ENCODE measurements at regions not wholly inside any gene's neighbourhood (a gene's known extent, or its start where the extent isn't known, plus 50 kb on each side); places are given as distances from the start of the nearest gene placed in this dataset.
"Not testable (repeated sequence)": the region's sequence is repeated elsewhere in the genome, so short reads cannot be mapped to it uniquely, and the experiment has no call there.

DNA sequence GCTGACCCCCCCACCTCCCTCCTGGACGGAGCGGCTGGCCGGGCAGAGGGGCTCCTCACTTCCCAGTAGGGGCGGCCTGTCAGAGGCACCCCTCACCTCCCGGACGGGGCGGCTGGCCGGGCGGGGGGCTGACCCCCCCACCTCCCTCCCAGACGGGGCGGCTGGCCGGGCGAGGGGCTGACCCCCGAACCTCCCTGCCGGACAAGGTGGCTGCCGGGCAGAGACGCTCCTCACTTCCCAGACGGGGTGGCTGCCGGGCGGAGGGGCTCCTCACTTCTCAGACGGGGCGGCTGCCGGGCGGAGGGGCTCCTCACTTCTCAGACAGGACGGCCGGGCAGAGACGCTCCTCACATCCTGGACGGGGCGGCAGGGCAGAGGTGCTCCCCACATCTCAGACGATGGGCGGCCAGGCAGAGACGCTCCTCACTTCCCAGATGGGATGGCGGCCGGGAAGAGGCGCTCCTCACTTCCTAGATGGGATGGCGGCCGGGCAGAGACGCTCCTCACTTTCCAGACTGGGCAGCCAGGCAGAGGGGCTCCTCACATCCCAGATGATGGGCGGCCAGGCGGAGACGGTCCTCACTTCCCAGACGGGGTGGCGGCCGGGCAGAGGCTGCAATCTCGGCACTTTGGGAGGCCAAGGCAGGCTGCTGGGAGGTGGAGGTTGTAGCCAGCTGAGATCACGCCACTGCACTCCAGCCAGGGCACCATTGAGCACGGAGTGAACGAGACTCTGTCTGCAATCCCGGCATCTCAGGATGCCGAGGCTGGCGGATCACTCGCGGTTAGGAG is 66.2 kb upstream of the PAPPA2 start:
- H3K9ac ChIP-seq (ENCODE audit: low read depth, low read length); ATAC-seq (ENCODE audit: insufficient read depth, low read depth); H3K27ac ChIP-seq (ENCODE audit: low read length); H3K4me3 ChIP-seq (ENCODE audit: low read depth in 1 of 2, low read length in 2 of 2); H3K36me3 ChIP-seq (ENCODE audit: insufficient read depth, low read length); H3K4me1 ChIP-seq (ENCODE audit: insufficient read depth, low read length); H2AFZ ChIP-seq (ENCODE audit: low read depth, low read length); H4K20me1 ChIP-seq (ENCODE audit: insufficient read depth, low read length); H3K4me2 ChIP-seq (ENCODE audit: insufficient read depth, low read length); H3K9me3 ChIP-seq (ENCODE audit: insufficient read depth, low read length, severe bottlenecking); H3K79me2 ChIP-seq (ENCODE audit: insufficient read depth, low read length); DNase-seq; H3K27me3 ChIP-seq (ENCODE audit: insufficient read depth, low read length, poor library complexity): not testable (repeated sequence)

DNA sequence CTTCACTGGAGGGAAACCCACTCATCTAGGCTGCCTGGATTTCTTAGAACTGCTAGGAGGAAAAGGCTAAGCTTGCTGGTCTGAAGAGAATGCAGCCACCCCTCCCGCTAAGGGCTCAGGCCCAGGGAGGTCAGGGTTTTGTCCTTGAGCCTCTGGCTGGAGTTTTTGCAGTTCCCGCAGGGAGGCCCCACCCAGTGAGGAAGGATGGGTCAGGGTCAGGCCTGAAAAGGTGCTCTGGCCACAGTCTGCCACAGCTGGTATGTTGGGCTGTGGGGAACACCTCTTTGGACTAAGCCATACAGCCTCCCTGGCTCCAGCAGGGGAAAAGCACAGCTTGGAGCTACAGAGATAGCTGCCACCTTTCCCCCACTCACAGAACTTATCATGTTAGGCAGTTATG is 71.4 kb upstream of the PAPPA2 start:
- Histone ChIP-seq H4K20me1 (ENCODE audit: insufficient read depth, low read length) (no peaks in the 10 kb centered on the region), H3K9ac (ENCODE audit: low read depth, low read length) (no peak overlapping the region), H3K27ac (ENCODE audit: low read length) (no peak overlapping the region), H3K36me3 (ENCODE audit: insufficient read depth, low read length) (no peaks in the 10 kb centered on the region), H2AFZ (ENCODE audit: low read depth, low read length) (no peak overlapping the region), H3K4me1 (ENCODE audit: insufficient read depth, low read length) (no peaks in the 10 kb centered on the region), H3K4me2 (ENCODE audit: insufficient read depth, low read length) (no peak overlapping the region), H3K9me3 (ENCODE audit: insufficient read depth, low read length, severe bottlenecking) (no peaks in the 10 kb centered on the region), H3K27me3 (ENCODE audit: insufficient read depth, low read length, poor library complexity) (no peaks in the 10 kb centered on the region), H3K4me3 (ENCODE audit: low read depth in 1 of 2, low read length in 2 of 2) (no peak overlapping the region), H3K79me2 (ENCODE audit: insufficient read depth, low read length) (no peaks in the 10 kb centered on the region)
- TF ChIP-seq, protein P1, sequence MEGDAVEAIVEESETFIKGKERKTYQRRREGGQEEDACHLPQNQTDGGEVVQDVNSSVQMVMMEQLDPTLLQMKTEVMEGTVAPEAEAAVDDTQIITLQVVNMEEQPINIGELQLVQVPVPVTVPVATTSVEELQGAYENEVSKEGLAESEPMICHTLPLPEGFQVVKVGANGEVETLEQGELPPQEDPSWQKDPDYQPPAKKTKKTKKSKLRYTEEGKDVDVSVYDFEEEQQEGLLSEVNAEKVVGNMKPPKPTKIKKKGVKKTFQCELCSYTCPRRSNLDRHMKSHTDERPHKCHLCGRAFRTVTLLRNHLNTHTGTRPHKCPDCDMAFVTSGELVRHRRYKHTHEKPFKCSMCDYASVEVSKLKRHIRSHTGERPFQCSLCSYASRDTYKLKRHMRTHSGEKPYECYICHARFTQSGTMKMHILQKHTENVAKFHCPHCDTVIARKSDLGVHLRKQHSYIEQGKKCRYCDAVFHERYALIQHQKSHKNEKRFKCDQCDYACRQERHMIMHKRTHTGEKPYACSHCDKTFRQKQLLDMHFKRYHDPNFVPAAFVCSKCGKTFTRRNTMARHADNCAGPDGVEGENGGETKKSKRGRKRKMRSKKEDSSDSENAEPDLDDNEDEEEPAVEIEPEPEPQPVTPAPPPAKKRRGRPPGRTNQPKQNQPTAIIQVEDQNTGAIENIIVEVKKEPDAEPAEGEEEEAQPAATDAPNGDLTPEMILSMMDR (IDR thresholded peaks at IDR 0.05; ENCODE audit: borderline replicate concordance, extremely low read depth, low read length, poor library complexity, severe bottlenecking) = no peak
- no peak for TF ChIP-seq EZH2 (IDR thresholded peaks at IDR 0.05; ENCODE audit: borderline replicate concordance, low read depth, low read length, severe bottlenecking)
- no peak for ATAC-seq (ENCODE audit: insufficient read depth, low read depth)
- DNase-seq = no peak

DNA sequence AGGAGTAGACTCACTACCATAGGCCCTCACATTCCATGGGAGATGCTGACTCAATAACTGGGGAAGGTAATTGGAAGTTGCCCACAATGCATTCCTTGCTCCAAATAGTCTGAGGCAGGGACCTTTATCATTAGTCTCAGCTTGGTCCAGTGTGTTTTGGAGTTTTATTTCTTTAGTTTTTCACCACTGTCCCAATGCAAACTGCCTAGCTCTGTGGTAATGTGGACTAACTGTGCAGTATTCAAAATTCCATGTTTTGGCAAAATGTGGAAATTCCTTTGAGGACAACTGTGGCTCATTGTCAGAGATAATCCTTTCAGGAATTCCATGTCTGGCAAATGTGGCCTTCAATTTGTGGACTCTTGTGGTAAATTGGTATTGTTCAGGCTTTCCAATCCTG is 78.1 kb upstream of the PAPPA2 start:
- H2AFZ ChIP-seq (ENCODE audit: low read depth, low read length) = no peak overlapping the region
- no peaks in the 10 kb centered on the region for H3K27me3 ChIP-seq (ENCODE audit: insufficient read depth, low read length, poor library complexity)
- no peak for DNase-seq
- H3K79me2 ChIP-seq (ENCODE audit: insufficient read depth, low read length) = no peaks in the 10 kb centered on the region
- H4K20me1 ChIP-seq (ENCODE audit: insufficient read depth, low read length) = no peaks in the 10 kb centered on the region
- H3K9me3 ChIP-seq (ENCODE audit: insufficient read depth, low read length, severe bottlenecking) = no peaks in the 10 kb centered on the region
- no peak for ATAC-seq (ENCODE audit: insufficient read depth, low read depth)
- no peaks in the 10 kb centered on the region for H3K36me3 ChIP-seq (ENCODE audit: insufficient read depth, low read length)
- H3K27ac ChIP-seq (ENCODE audit: low read length) = no peak overlapping the region
- no peak overlapping the region for H3K4me2 ChIP-seq (ENCODE audit: insufficient read depth, low read length)
- no peak overlapping the region for H3K9ac ChIP-seq (ENCODE audit: low read depth, low read length)
- H3K4me1 ChIP-seq (ENCODE audit: insufficient read depth, low read length) = no peaks in the 10 kb centered on the region
- TF ChIP-seq EZH2 (IDR thresholded peaks at IDR 0.05; ENCODE audit: borderline replicate concordance, low read depth, low read length, severe bottlenecking) = no peak
- TF ChIP-seq, protein P1 (IDR thresholded peaks at IDR 0.05; ENCODE audit: borderline replicate concordance, extremely low read depth, low read length, poor library complexity, severe bottlenecking) = no peak
- no peak overlapping the region for H3K4me3 ChIP-seq (ENCODE audit: low read depth in 1 of 2, low read length in 2 of 2)

DNA sequence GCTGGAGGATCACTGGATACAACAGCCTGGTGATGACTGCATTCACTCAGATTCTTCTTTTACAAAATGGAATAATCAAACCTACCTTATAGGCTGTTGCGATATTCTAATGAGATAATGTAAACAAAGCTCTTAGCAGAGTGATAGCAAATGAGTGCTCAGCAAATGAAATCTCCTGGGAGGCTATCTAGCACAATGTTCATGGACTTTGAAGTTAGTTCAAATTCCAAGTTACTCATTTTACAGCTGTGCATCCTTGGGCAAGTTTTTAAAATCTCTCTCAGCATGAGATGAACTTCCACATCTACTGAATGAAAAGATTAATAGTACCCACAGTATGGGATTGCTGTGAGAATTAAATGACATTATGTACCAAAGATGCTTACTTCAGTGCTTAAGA is 80.8 kb upstream of the PAPPA2 start:
- no peaks in the 10 kb centered on the region for H3K9me3 ChIP-seq (ENCODE audit: insufficient read depth, low read length, severe bottlenecking)
- H3K4me3 ChIP-seq (ENCODE audit: low read depth in 1 of 2, low read length in 2 of 2) = no peak overlapping the region
- no peak overlapping the region for H3K4me2 ChIP-seq (ENCODE audit: insufficient read depth, low read length)
- H3K79me2 ChIP-seq (ENCODE audit: insufficient read depth, low read length) = no peaks in the 10 kb centered on the region
- H3K36me3 ChIP-seq (ENCODE audit: insufficient read depth, low read length) = no peaks in the 10 kb centered on the region
- TF ChIP-seq EZH2 (IDR thresholded peaks at IDR 0.05; ENCODE audit: borderline replicate concordance, low read depth, low read length, severe bottlenecking) = no peak
- TF ChIP-seq, protein P1 (IDR thresholded peaks at IDR 0.05; ENCODE audit: borderline replicate concordance, extremely low read depth, low read length, poor library complexity, severe bottlenecking) = no peak
- H4K20me1 ChIP-seq (ENCODE audit: insufficient read depth, low read length) = no peaks in the 10 kb centered on the region
- DNase-seq = no peak
- H2AFZ ChIP-seq (ENCODE audit: low read depth, low read length) = no peak overlapping the region
- no peak overlapping the region for H3K9ac ChIP-seq (ENCODE audit: low read depth, low read length)
- H3K4me1 ChIP-seq (ENCODE audit: insufficient read depth, low read length) = no peaks in the 10 kb centered on the region
- no peak overlapping the region for H3K27ac ChIP-seq (ENCODE audit: low read length)
- H3K27me3 ChIP-seq (ENCODE audit: insufficient read depth, low read length, poor library complexity) = no peaks in the 10 kb centered on the region
- no peak for ATAC-seq (ENCODE audit: insufficient read depth, low read depth)
